ENCODE measurements at regions not wholly inside any gene's neighbourhood (a gene's known extent, or its start where the extent isn't known, plus 50 kb on each side); places are given as distances from the start of the nearest gene placed in this dataset.

DNA sequence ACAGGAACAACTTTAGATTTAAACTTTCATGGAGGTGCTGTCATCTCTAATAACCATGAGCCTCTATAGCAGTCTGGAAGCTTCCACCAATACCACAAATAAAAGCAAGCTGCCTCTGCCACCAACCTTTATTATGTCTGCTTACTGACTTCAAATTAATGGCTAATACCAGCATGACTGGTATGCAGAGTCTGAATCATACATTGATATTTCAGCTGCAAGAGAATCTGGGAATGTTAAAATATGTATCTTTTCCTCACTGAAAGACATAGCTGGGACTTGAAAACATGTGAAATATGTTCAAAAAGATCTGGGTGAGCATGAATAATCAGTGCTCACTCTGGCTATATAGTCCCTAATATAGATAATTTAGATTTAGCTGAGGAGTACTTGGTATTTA is 488.6 kb downstream of the CDH8 start:
- Histone ChIP-seq H3K36me3 (ENCODE audit: control insufficient read depth, insufficient read depth, low read length) (no peaks in the 10 kb centered on the region), H3K9ac (ENCODE audit: low read length) (no peak overlapping the region), H3K4me3 (ENCODE audit: low read length) (no peak overlapping the region), H3K27me3 (ENCODE audit: control insufficient read depth, insufficient read depth, low read length) (no peaks in the 10 kb centered on the region), H3K27ac (ENCODE audit: low read depth, low read length) (no peak overlapping the region), H3K4me1 (ENCODE audit: control insufficient read depth, insufficient read depth, low read length) (no peaks in the 10 kb centered on the region)

- H3K4me1 ChIP-seq (ENCODE audit: control insufficient read depth, insufficient read depth, low read length): no peaks in the 10 kb centered on the region
- H3K27me3 ChIP-seq (ENCODE audit: control insufficient read depth, insufficient read depth, low read length): no peaks in the 10 kb centered on the region
- H3K9ac ChIP-seq (ENCODE audit: low read length): no peak overlapping the region
- H3K4me3 ChIP-seq (ENCODE audit: low read length): no peak overlapping the region
- H3K27ac ChIP-seq (ENCODE audit: low read depth, low read length): no peak overlapping the region
- H3K36me3 ChIP-seq (ENCODE audit: control insufficient read depth, insufficient read depth, low read length): no peaks in the 10 kb centered on the region
Observed at GRCh38 chr16:61544165-61544564, 492.1 kb downstream of the CDH8 start.

DNA sequence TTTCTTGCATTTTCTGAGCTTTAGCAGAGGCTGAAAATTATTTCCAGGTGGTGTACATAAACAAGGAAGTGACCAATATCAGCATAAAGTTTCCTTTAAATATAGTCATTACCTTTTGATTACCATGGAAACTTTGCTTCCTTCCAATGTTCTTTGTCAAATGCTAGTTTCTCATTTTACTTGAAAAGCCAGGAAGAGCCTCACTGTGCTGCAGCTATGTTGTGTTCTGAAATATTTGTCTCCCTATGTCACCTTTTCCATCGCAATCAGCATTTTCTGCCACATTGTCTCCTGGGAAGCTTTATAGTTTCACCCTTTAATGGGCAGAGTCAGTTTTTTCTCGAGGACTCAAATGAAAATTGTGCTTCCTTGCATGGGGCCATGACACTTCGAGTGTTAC is 496.0 kb downstream of the CDH8 start:
- no peaks in the 10 kb centered on the region for H3K36me3 ChIP-seq (ENCODE audit: control insufficient read depth, insufficient read depth, low read length)
- H3K4me1 ChIP-seq (ENCODE audit: control insufficient read depth, insufficient read depth, low read length): no peaks in the 10 kb centered on the region
- no peaks in the 10 kb centered on the region for H3K27me3 ChIP-seq (ENCODE audit: control insufficient read depth, insufficient read depth, low read length)
- no peak overlapping the region for H3K4me3 ChIP-seq (ENCODE audit: low read length)
- no peak overlapping the region for H3K9ac ChIP-seq (ENCODE audit: low read length)
- no peak overlapping the region for H3K27ac ChIP-seq (ENCODE audit: low read depth, low read length)

DNA sequence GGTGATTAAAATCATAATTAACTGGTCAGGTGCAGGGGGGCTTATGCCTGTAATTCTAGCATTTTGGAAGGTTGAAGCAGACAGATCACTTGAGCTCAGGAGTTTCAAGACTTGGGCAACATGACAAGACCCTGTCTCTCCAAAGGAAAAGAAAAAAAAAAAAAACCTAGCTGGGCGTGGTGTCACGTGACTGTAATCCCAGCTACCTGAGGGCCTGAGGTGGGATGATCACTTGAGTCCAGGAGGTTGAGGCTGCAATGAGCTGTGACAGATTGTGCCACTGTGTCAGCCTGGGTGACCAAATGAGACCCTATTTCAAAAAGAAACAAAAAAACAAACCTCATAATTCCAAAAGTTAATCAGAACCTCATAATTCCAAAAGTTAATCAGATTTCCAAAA is 505.5 kb downstream of the CDH8 start:
- Histone ChIP-seq H3K9ac (ENCODE audit: low read length) (no peak overlapping the region), H3K27me3 (ENCODE audit: control insufficient read depth, insufficient read depth, low read length) (no peaks in the 10 kb centered on the region), H3K36me3 (ENCODE audit: control insufficient read depth, insufficient read depth, low read length) (no peaks in the 10 kb centered on the region), H3K4me1 (ENCODE audit: control insufficient read depth, insufficient read depth, low read length) (no peaks in the 10 kb centered on the region), H3K27ac (ENCODE audit: low read depth, low read length) (no peak overlapping the region), H3K4me3 (ENCODE audit: low read length) (no peak overlapping the region)

DNA sequence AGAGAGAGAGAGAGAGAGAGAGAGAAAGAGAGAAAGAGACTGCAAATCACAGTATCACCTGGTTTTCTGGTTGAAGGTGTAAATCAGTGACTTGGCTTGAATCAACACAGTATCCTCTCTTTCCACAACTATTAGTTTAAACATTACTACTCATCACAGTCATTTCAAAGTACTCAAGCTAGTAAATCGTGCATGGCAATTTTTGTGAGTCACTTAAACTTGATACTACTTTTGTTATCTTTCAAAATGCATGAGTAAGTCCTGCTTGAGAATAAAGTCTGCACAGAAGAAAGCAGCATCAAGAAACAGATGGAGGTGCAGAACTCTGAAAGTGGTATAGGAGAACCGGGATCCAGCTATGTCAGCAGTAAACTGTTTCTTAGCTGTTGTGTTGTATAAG is 535.4 kb downstream of the CDH8 start:
- Histone ChIP-seq H3K36me3 (ENCODE audit: control insufficient read depth, insufficient read depth, low read length) (no peaks in the 10 kb centered on the region), H3K4me3 (ENCODE audit: low read length) (no peak overlapping the region), H3K4me1 (ENCODE audit: control insufficient read depth, insufficient read depth, low read length) (no peaks in the 10 kb centered on the region), H3K27me3 (ENCODE audit: control insufficient read depth, insufficient read depth, low read length) (no peaks in the 10 kb centered on the region), H3K9ac (ENCODE audit: low read length) (no peak overlapping the region), H3K27ac (ENCODE audit: low read depth, low read length) (no peak overlapping the region)

DNA sequence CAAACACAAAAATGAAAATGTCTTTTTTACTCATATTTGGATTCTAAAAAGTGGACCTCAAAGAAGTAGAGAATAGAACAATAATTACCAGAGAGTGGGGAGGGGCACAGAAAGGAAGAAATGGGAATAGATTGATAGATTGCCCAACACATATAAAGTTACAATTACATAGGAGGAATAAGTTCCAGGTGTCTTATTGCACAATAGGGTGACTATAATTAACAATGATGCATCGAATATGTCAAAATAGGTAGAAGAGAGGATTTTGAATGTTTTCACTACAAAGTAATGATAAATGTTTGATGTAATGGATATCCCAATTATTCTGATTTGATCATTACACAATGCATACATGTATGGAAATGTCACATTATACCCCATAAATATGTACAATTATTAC is 556.0 kb downstream of the CDH8 start:
- no peaks in the 10 kb centered on the region for H3K36me3 ChIP-seq (ENCODE audit: control insufficient read depth, insufficient read depth, low read length)
- no peak overlapping the region for H3K9ac ChIP-seq (ENCODE audit: low read length)
- H3K4me3 ChIP-seq (ENCODE audit: low read length): no peak overlapping the region
- no peaks in the 10 kb centered on the region for H3K4me1 ChIP-seq (ENCODE audit: control insufficient read depth, insufficient read depth, low read length)
- H3K27me3 ChIP-seq (ENCODE audit: control insufficient read depth, insufficient read depth, low read length): no peaks in the 10 kb centered on the region
- H3K27ac ChIP-seq (ENCODE audit: low read depth, low read length): no peak overlapping the region

- Histone ChIP-seq H3K36me3 (ENCODE audit: control insufficient read depth, insufficient read depth, low read length) (no peaks in the 10 kb centered on the region), H3K9ac (ENCODE audit: low read length) (no peak overlapping the region), H3K4me3 (ENCODE audit: low read length) (no peak overlapping the region), H3K4me1 (ENCODE audit: control insufficient read depth, insufficient read depth, low read length) (no peaks in the 10 kb centered on the region), H3K27ac (ENCODE audit: low read depth, low read length) (no peak overlapping the region), H3K27me3 (ENCODE audit: control insufficient read depth, insufficient read depth, low read length) (no peaks in the 10 kb centered on the region)
Observed at GRCh38 chr16:61471737-61472136, 564.5 kb downstream of the CDH8 start.

DNA sequence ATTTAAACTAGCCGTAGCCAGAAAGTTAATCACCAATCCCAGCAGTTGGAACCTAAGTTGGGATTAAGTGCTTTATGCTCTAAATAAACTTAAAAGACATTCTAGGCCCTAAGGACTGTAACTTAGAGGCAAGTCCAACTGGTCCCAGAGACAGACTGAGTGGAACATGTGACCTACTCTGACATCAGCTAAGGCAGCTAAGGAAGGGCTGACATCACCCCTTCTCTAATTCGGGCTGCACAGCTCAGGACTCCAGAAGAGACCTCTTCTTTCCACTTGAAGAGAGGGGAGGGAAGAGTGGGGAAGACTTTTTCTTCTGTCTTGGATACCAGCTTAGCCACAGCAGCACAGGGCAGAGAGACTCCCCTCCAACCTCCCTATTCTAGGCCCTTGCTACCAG is 565.2 kb downstream of the CDH8 start:
- Histone ChIP-seq H3K36me3 (ENCODE audit: control insufficient read depth, insufficient read depth, low read length) (no peaks in the 10 kb centered on the region), H3K27me3 (ENCODE audit: control insufficient read depth, insufficient read depth, low read length) (no peaks in the 10 kb centered on the region), H3K4me1 (ENCODE audit: control insufficient read depth, insufficient read depth, low read length) (no peaks in the 10 kb centered on the region), H3K27ac (ENCODE audit: low read depth, low read length) (no peak overlapping the region), H3K9ac (ENCODE audit: low read length) (no peak overlapping the region), H3K4me3 (ENCODE audit: low read length) (no peak overlapping the region)

GRCh38 chr16:61465285-61465684 is 571.0 kb downstream of the CDH8 start:
- H3K36me3 ChIP-seq (ENCODE audit: control insufficient read depth, insufficient read depth, low read length): no peaks in the 10 kb centered on the region
- no peak overlapping the region for H3K4me3 ChIP-seq (ENCODE audit: low read length)
- H3K27me3 ChIP-seq (ENCODE audit: control insufficient read depth, insufficient read depth, low read length): no peaks in the 10 kb centered on the region
- no peak overlapping the region for H3K27ac ChIP-seq (ENCODE audit: low read depth, low read length)
- H3K9ac ChIP-seq (ENCODE audit: low read length): no peak overlapping the region
- H3K4me1 ChIP-seq (ENCODE audit: control insufficient read depth, insufficient read depth, low read length): no peaks in the 10 kb centered on the region

GRCh38 chr16:61460020-61460419 is 576.2 kb downstream of the CDH8 start:
- H3K36me3 ChIP-seq (ENCODE audit: control insufficient read depth, insufficient read depth, low read length): no peaks in the 10 kb centered on the region
- no peak overlapping the region for H3K9ac ChIP-seq (ENCODE audit: low read length)
- H3K4me3 ChIP-seq (ENCODE audit: low read length): no peak overlapping the region
- H3K27me3 ChIP-seq (ENCODE audit: control insufficient read depth, insufficient read depth, low read length): no peaks in the 10 kb centered on the region
- H3K4me1 ChIP-seq (ENCODE audit: control insufficient read depth, insufficient read depth, low read length): no peaks in the 10 kb centered on the region
- H3K27ac ChIP-seq (ENCODE audit: low read depth, low read length): no peak overlapping the region

- Histone ChIP-seq H3K9ac (ENCODE audit: low read length) (no peak overlapping the region), H3K27me3 (ENCODE audit: control insufficient read depth, insufficient read depth, low read length) (no peaks in the 10 kb centered on the region), H3K4me1 (ENCODE audit: control insufficient read depth, insufficient read depth, low read length) (no peaks in the 10 kb centered on the region), H3K27ac (ENCODE audit: low read depth, low read length) (no peak overlapping the region), H3K4me3 (ENCODE audit: low read length) (no peak overlapping the region), H3K36me3 (ENCODE audit: control insufficient read depth, insufficient read depth, low read length) (no peaks in the 10 kb centered on the region)
Observed at GRCh38 chr16:61435346-61435745, 600.9 kb downstream of the CDH8 start.

- H3K36me3 ChIP-seq (ENCODE audit: control insufficient read depth, insufficient read depth, low read length): no peaks in the 10 kb centered on the region
- no peak overlapping the region for H3K27ac ChIP-seq (ENCODE audit: low read depth, low read length)
Observed at GRCh38 chr16:61432421-61432820, 603.8 kb downstream of the CDH8 start.

DNA sequence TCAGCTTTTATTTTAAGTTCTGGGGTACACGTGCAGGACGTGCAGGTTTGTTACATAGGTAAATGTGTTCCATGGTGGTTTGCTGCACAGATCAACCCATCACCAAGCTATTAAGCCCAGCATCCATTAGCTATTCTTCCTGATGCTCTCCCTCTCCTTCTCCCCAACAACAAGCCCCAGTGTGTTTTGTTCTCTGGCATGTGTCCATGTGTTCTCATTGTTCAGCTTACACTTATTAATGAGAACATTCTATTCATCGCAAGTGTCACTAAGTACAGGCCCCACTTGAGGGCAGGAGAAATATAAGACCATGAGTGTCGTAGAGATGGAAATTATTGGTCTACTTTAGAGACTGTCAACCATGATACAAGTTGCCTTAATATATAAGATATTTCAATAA is 615.1 kb downstream of the CDH8 start:
- no peaks in the 10 kb centered on the region for H3K4me1 ChIP-seq (ENCODE audit: control insufficient read depth, insufficient read depth, low read length)
- no peak overlapping the region for H3K27ac ChIP-seq (ENCODE audit: low read depth, low read length)
- no peaks in the 10 kb centered on the region for H3K27me3 ChIP-seq (ENCODE audit: control insufficient read depth, insufficient read depth, low read length)
- H3K36me3 ChIP-seq (ENCODE audit: control insufficient read depth, insufficient read depth, low read length): no peaks in the 10 kb centered on the region
- no peak overlapping the region for H3K9ac ChIP-seq (ENCODE audit: low read length)
- H3K4me3 ChIP-seq (ENCODE audit: low read length): no peak overlapping the region

More at GRCh38 chr16:61432421-61432820, 603.8 kb downstream of the CDH8 start:
- no peak overlapping the region for H3K4me3 ChIP-seq (ENCODE audit: low read length)
- H3K9ac ChIP-seq (ENCODE audit: low read length): no peak overlapping the region
- H3K4me1 ChIP-seq (ENCODE audit: control insufficient read depth, insufficient read depth, low read length): no peaks in the 10 kb centered on the region
- no peaks in the 10 kb centered on the region for H3K27me3 ChIP-seq (ENCODE audit: control insufficient read depth, insufficient read depth, low read length)

GRCh38 chr16:61419791-61420190 is 616.4 kb downstream of the CDH8 start:
- H3K4me3 ChIP-seq (ENCODE audit: low read length): no peak overlapping the region

More at GRCh38 chr16:61419791-61420190, 616.4 kb downstream of the CDH8 start:
- no peaks in the 10 kb centered on the region for H3K36me3 ChIP-seq (ENCODE audit: control insufficient read depth, insufficient read depth, low read length)
- H3K4me1 ChIP-seq (ENCODE audit: control insufficient read depth, insufficient read depth, low read length): no peaks in the 10 kb centered on the region
- H3K9ac ChIP-seq (ENCODE audit: low read length): no peak overlapping the region
- H3K27me3 ChIP-seq (ENCODE audit: control insufficient read depth, insufficient read depth, low read length): no peaks in the 10 kb centered on the region
- H3K27ac ChIP-seq (ENCODE audit: low read depth, low read length): no peak overlapping the region

Measured in rectal smooth muscle tissue (tissue), 1 donor.